DOHH2 (cell line): ENCODE measurements at regions not wholly inside any gene's neighbourhood (a gene's known extent, or its start where the extent isn't known, plus 50 kb on each side); places are given as distances from the start of the nearest gene placed in this dataset.

Experiments
- H3F3A ChIP-seq: fragments of 200-600 bp; sonication (generic), shearing (Covaris generic); 2 replicates; pipeline ENCODE4 v1.6.0; 2016; ENCODE audit warnings: antibody characterized with exemption, mild to moderate bottlenecking; ENCODE audit not compliant: control insufficient read depth, insufficient read depth
- H3K27ac ChIP-seq: fragments of 200-600 bp; sonication (generic); 2 replicates; pipeline ENCODE4 v1.5.1; 2014; ENCODE audit warnings: low read depth, mild to moderate bottlenecking, low read length, moderate library complexity
- H3K27me3 ChIP-seq: fragments of 200-600 bp; sonication (generic); 2 replicates; pipeline ENCODE4 v1.6.1; 2014; ENCODE audit warnings: mild to moderate bottlenecking, low read length, mixed read lengths; ENCODE audit not compliant: control insufficient read depth
- H3K36me3 ChIP-seq: fragments of 200-600 bp; sonication (generic); 2 replicates; pipeline ENCODE4 v1.6.1; 2014; ENCODE audit warnings: mild to moderate bottlenecking, low read length, moderate library complexity, mixed read lengths; ENCODE audit not compliant: control insufficient read depth
- H3K4me1 ChIP-seq: fragments of 200-600 bp; sonication (generic); 2 replicates; pipeline ENCODE4 v1.6.1; 2014; ENCODE audit warnings: mild to moderate bottlenecking, low read length, mixed read lengths; ENCODE audit not compliant: control insufficient read depth
- H3K4me2 ChIP-seq: fragments of 200-600 bp; sonication (generic); 2 replicates; pipeline ENCODE4 v1.6.0; 2014; ENCODE audit warnings: mild to moderate bottlenecking, low read length, moderate library complexity
- H3K4me3 ChIP-seq: fragments of 200-600 bp; sonication (generic); 2 replicates; pipeline ENCODE4 v1.5.1; 2014; ENCODE audit warnings: mild to moderate bottlenecking, low read length, mixed read lengths
- H3K79me2 ChIP-seq: fragments of 200-600 bp; sonication (generic); 2 replicates; pipeline ENCODE4 v1.6.1; 2014; ENCODE audit warnings: mild to moderate bottlenecking, low read length, mixed read lengths; ENCODE audit not compliant: control insufficient read depth
- H3K9me2 ChIP-seq: fragments of 200-600 bp; sonication (generic); replicated peaks from 2 replicates; pipeline ENCODE4 v1.6.1; 2014; ENCODE audit warnings: mild to moderate bottlenecking, low read length, mixed read lengths; ENCODE audit not compliant: control insufficient read depth
- H3K9me3 ChIP-seq: fragments of 200-600 bp; sonication (generic); 2 replicates; pipeline ENCODE4 v1.6.1; 2014; ENCODE audit warnings: antibody characterized with exemption, low read length, mixed read lengths; ENCODE audit not compliant: control insufficient read depth, insufficient read depth
- H4K20me1 ChIP-seq: fragments of 200-600 bp; sonication (generic); 2 replicates; pipeline ENCODE4 v1.6.0; 2014; ENCODE audit warnings: low read depth, mild to moderate bottlenecking, antibody characterized with exemption, low read length, moderate library complexity; ENCODE audit not compliant: control insufficient read depth, insufficient read depth
- CTCF ChIP-seq: fragments of 200-600 bp; sonication (generic); IDR thresholded peaks from one replicate; pipeline ENCODE4 v1.5.1; 2014; ENCODE audit warnings: antibody characterized with exemption, mild to moderate bottlenecking, low read depth, low read length; ENCODE audit not compliant: poor library complexity, severe bottlenecking
- EZH2phosphoT487 ChIP-seq: fragments of 200-600 bp; sonication (generic); IDR thresholded peaks from 2 replicates; pipeline ENCODE4 v1.6.1; 2017; ENCODE audit warnings: borderline replicate concordance, mild to moderate bottlenecking, antibody characterized with exemption, low read length, moderate library complexity, mixed read lengths

- no peaks in the 10 kb centered on the region for H3K9me2 ChIP-seq
- no peaks in the 10 kb centered on the region for H4K20me1 ChIP-seq
- no peaks in the 10 kb centered on the region for H3K9me3 ChIP-seq
- no peaks in the 10 kb centered on the region for H3K4me1 ChIP-seq
- H3K4me2 ChIP-seq = no peak overlapping the region
- H3F3A ChIP-seq = no peaks in the 10 kb centered on the region
- no peak overlapping the region for H3K4me3 ChIP-seq
- H3K27me3 ChIP-seq = no peaks in the 10 kb centered on the region
- H3K36me3 ChIP-seq = no peaks in the 10 kb centered on the region
- TF ChIP-seq CTCF (no peak), EZH2phosphoT487 (no peak)
- no peak overlapping the region for H3K27ac ChIP-seq
- H3K79me2 ChIP-seq = no peaks in the 10 kb centered on the region
Measured at GRCh38 chrX:139200793-139201192, 329.7 kb upstream of the F9 start.

- no peak overlapping the region for H3K27ac ChIP-seq
- no peaks in the 10 kb centered on the region for H3K36me3 ChIP-seq
- no peaks in the 10 kb centered on the region for H3K9me2 ChIP-seq
- no peaks in the 10 kb centered on the region for H4K20me1 ChIP-seq
- no peaks in the 10 kb centered on the region for H3K9me3 ChIP-seq
- H3K79me2 ChIP-seq = no peaks in the 10 kb centered on the region
- H3K27me3 ChIP-seq = no peaks in the 10 kb centered on the region
- TF ChIP-seq EZH2phosphoT487 (no peak), CTCF (no peak)
- no peak overlapping the region for H3K4me3 ChIP-seq
- H3K4me1 ChIP-seq = no peaks in the 10 kb centered on the region
- H3F3A ChIP-seq = no peaks in the 10 kb centered on the region
- no peak overlapping the region for H3K4me2 ChIP-seq
Measured at GRCh38 chrX:139200346-139200745, 330.2 kb upstream of the F9 start.

- TF ChIP-seq CTCF (no peak), EZH2phosphoT487 (no peak)
Measured at GRCh38 chrX:139199933-139200332, 330.6 kb upstream of the F9 start.

GRCh38 chrX:139198936-139199335, 331.6 kb upstream of the F9 start:
- no peaks in the 10 kb centered on the region for H4K20me1 ChIP-seq
- no peaks in the 10 kb centered on the region for H3K9me3 ChIP-seq
- H3K9me2 ChIP-seq = no peaks in the 10 kb centered on the region
- no peaks in the 10 kb centered on the region for H3K79me2 ChIP-seq
- no peaks in the 10 kb centered on the region for H3F3A ChIP-seq
- H3K27ac ChIP-seq = no peak overlapping the region
- H3K36me3 ChIP-seq = no peaks in the 10 kb centered on the region
- no peaks in the 10 kb centered on the region for H3K4me1 ChIP-seq
- H3K4me3 ChIP-seq = no peak overlapping the region
- no peak for TF ChIP-seq CTCF
- no peak for TF ChIP-seq EZH2phosphoT487
- H3K4me2 ChIP-seq = no peak overlapping the region
- no peaks in the 10 kb centered on the region for H3K27me3 ChIP-seq

More at GRCh38 chrX:139199933-139200332, 330.6 kb upstream of the F9 start:
- Histone ChIP-seq H3F3A (no peaks in the 10 kb centered on the region), H3K4me1 (no peaks in the 10 kb centered on the region), H3K27me3 (no peaks in the 10 kb centered on the region), H3K9me2 (no peaks in the 10 kb centered on the region), H3K9me3 (no peaks in the 10 kb centered on the region), H3K27ac (no peak overlapping the region), H4K20me1 (no peaks in the 10 kb centered on the region), H3K36me3 (no peaks in the 10 kb centered on the region), H3K4me2 (no peak overlapping the region), H3K4me3 (no peak overlapping the region), H3K79me2 (no peaks in the 10 kb centered on the region)
